ENCODE measurements at regions not wholly inside any gene's neighbourhood (a gene's known extent, or its start where the extent isn't known, plus 50 kb on each side); places are given as distances from the start of the nearest gene placed in this dataset.

- no peaks in the 10 kb centered on the region for H3K9me3 ChIP-seq (replicated peaks)
- H3K4me3 ChIP-seq: no peak overlapping the region
- no peak overlapping the region for H3K27ac ChIP-seq
Measured at GRCh38 chr1:193685986-193686385, 499.6 kb upstream of the B3GALT2 start.

GRCh38 chr1:193681422-193681821 is 495.0 kb upstream of the B3GALT2 start:
- no peak overlapping the region for H3K4me3 ChIP-seq
- no peak overlapping the region for H3K27ac ChIP-seq
- no peaks in the 10 kb centered on the region for H3K4me1 ChIP-seq (replicated peaks)
- DNase-seq (ENCODE audit: low read depth in 1 of 2, low spot score in 2 of 2): no peak
- H3K27me3 ChIP-seq (replicated peaks): no peaks in the 10 kb centered on the region
- H3K36me3 ChIP-seq: no peaks in the 10 kb centered on the region
- no peaks in the 10 kb centered on the region for H3K9me3 ChIP-seq (replicated peaks)

More at GRCh38 chr1:193685986-193686385, 499.6 kb upstream of the B3GALT2 start:
- DNase-seq (ENCODE audit: low read depth in 1 of 2, low spot score in 2 of 2): no peak
- Histone ChIP-seq H3K27me3 (replicated peaks) (no peaks in the 10 kb centered on the region), H3K4me1 (replicated peaks) (no peaks in the 10 kb centered on the region), H3K36me3 (no peaks in the 10 kb centered on the region)

GRCh38 chr1:193680924-193681316 is 494.5 kb upstream of the B3GALT2 start:
- no peaks in the 10 kb centered on the region for H3K9me3 ChIP-seq (replicated peaks)
- H3K4me3 ChIP-seq: no peak overlapping the region
- H3K36me3 ChIP-seq: no peaks in the 10 kb centered on the region
- no peak for DNase-seq (ENCODE audit: low read depth in 1 of 2, low spot score in 2 of 2)
- H3K27ac ChIP-seq: no peak overlapping the region
- H3K27me3 ChIP-seq (replicated peaks): no peaks in the 10 kb centered on the region
- H3K4me1 ChIP-seq (replicated peaks): no peaks in the 10 kb centered on the region

GRCh38 chr1:193680247-193680923 is 494.0 kb upstream of the B3GALT2 start:
- H3K27ac ChIP-seq: no peak overlapping the region
- no peaks in the 10 kb centered on the region for H3K4me1 ChIP-seq (replicated peaks)
- H3K4me3 ChIP-seq: no peak overlapping the region
- no peaks in the 10 kb centered on the region for H3K9me3 ChIP-seq (replicated peaks)
- DNase-seq (ENCODE audit: low read depth in 1 of 2, low spot score in 2 of 2): no peak
- H3K27me3 ChIP-seq (replicated peaks): no peaks in the 10 kb centered on the region
- H3K36me3 ChIP-seq: no peaks in the 10 kb centered on the region

GRCh38 chr1:193677874-193678273 is 491.5 kb upstream of the B3GALT2 start:
- H3K9me3 ChIP-seq (replicated peaks): no peaks in the 10 kb centered on the region
- no peak for DNase-seq (ENCODE audit: low read depth in 1 of 2, low spot score in 2 of 2)
- no peak overlapping the region for H3K27ac ChIP-seq

GRCh38 chr1:193676996-193677549 is 490.7 kb upstream of the B3GALT2 start:
- no peaks in the 10 kb centered on the region for H3K27me3 ChIP-seq (replicated peaks)
- H3K27ac ChIP-seq: no peak overlapping the region
- H3K36me3 ChIP-seq: no peaks in the 10 kb centered on the region
- H3K4me1 ChIP-seq (replicated peaks): no peaks in the 10 kb centered on the region
- no peak for DNase-seq (ENCODE audit: low read depth in 1 of 2, low spot score in 2 of 2)
- H3K4me3 ChIP-seq: no peak overlapping the region
- H3K9me3 ChIP-seq (replicated peaks): no peaks in the 10 kb centered on the region

More at GRCh38 chr1:193677874-193678273, 491.5 kb upstream of the B3GALT2 start:
- no peaks in the 10 kb centered on the region for H3K4me1 ChIP-seq (replicated peaks)
- H3K36me3 ChIP-seq: no peaks in the 10 kb centered on the region
- H3K27me3 ChIP-seq (replicated peaks): no peaks in the 10 kb centered on the region
- no peak overlapping the region for H3K4me3 ChIP-seq

GRCh38 chr1:193674292-193674944 is 488.0 kb upstream of the B3GALT2 start:
- Histone ChIP-seq H3K4me1 (replicated peaks) (no peaks in the 10 kb centered on the region), H3K36me3 (no peaks in the 10 kb centered on the region), H3K9me3 (replicated peaks) (no peaks in the 10 kb centered on the region), H3K4me3 (no peak overlapping the region), H3K27ac (no peak overlapping the region), H3K27me3 (replicated peaks) (no peaks in the 10 kb centered on the region)
- DNase-seq (ENCODE audit: low read depth in 1 of 2, low spot score in 2 of 2): no peak

- H3K9me3 ChIP-seq (replicated peaks): no peaks in the 10 kb centered on the region
- no peak for DNase-seq (ENCODE audit: low read depth in 1 of 2, low spot score in 2 of 2)
- no peaks in the 10 kb centered on the region for H3K27me3 ChIP-seq (replicated peaks)
- H3K36me3 ChIP-seq: no peaks in the 10 kb centered on the region
- H3K4me3 ChIP-seq: no peak overlapping the region
- no peaks in the 10 kb centered on the region for H3K4me1 ChIP-seq (replicated peaks)
- no peak overlapping the region for H3K27ac ChIP-seq
Measured at GRCh38 chr1:193666485-193667083, 480.2 kb upstream of the B3GALT2 start.

GRCh38 chr1:193663965-193664364 is 477.6 kb upstream of the B3GALT2 start:
- Histone ChIP-seq H3K36me3 (no peaks in the 10 kb centered on the region), H3K4me3 (no peak overlapping the region), H3K4me1 (replicated peaks) (no peaks in the 10 kb centered on the region), H3K9me3 (replicated peaks) (no peaks in the 10 kb centered on the region), H3K27ac (no peak overlapping the region), H3K27me3 (replicated peaks) (no peaks in the 10 kb centered on the region)
- no peak for DNase-seq (ENCODE audit: low read depth in 1 of 2, low spot score in 2 of 2)

GRCh38 chr1:193662030-193662429 is 475.6 kb upstream of the B3GALT2 start:
- H3K9me3 ChIP-seq (replicated peaks): no peaks in the 10 kb centered on the region
- H3K27me3 ChIP-seq (replicated peaks): no peaks in the 10 kb centered on the region
- DNase-seq (ENCODE audit: low read depth in 1 of 2, low spot score in 2 of 2): no peak
- H3K27ac ChIP-seq: no peak overlapping the region
- no peaks in the 10 kb centered on the region for H3K4me1 ChIP-seq (replicated peaks)
- no peaks in the 10 kb centered on the region for H3K36me3 ChIP-seq
- no peak overlapping the region for H3K4me3 ChIP-seq

GRCh38 chr1:193661385-193661784 is 475.0 kb upstream of the B3GALT2 start:
- Histone ChIP-seq H3K4me1 (replicated peaks) (no peaks in the 10 kb centered on the region), H3K36me3 (no peaks in the 10 kb centered on the region), H3K27ac (no peak overlapping the region), H3K4me3 (no peak overlapping the region), H3K9me3 (replicated peaks) (no peaks in the 10 kb centered on the region), H3K27me3 (replicated peaks) (no peaks in the 10 kb centered on the region)
- no peak for DNase-seq (ENCODE audit: low read depth in 1 of 2, low spot score in 2 of 2)

GRCh38 chr1:193660428-193660827 is 474.0 kb upstream of the B3GALT2 start:
- H3K27ac ChIP-seq: no peak overlapping the region
- no peaks in the 10 kb centered on the region for H3K36me3 ChIP-seq
- no peak for DNase-seq (ENCODE audit: low read depth in 1 of 2, low spot score in 2 of 2)

GRCh38 chr1:193658691-193659090 is 472.3 kb upstream of the B3GALT2 start:
- Histone ChIP-seq H3K36me3 (no peaks in the 10 kb centered on the region), H3K4me1 (replicated peaks) (no peaks in the 10 kb centered on the region), H3K27ac (no peak overlapping the region), H3K9me3 (replicated peaks) (no peaks in the 10 kb centered on the region), H3K4me3 (no peak overlapping the region), H3K27me3 (replicated peaks) (no peaks in the 10 kb centered on the region)
- no peak for DNase-seq (ENCODE audit: low read depth in 1 of 2, low spot score in 2 of 2)

More at GRCh38 chr1:193660428-193660827, 474.0 kb upstream of the B3GALT2 start:
- Histone ChIP-seq H3K27me3 (replicated peaks) (no peaks in the 10 kb centered on the region), H3K9me3 (replicated peaks) (no peaks in the 10 kb centered on the region), H3K4me1 (replicated peaks) (no peaks in the 10 kb centered on the region), H3K4me3 (no peak overlapping the region)

GRCh38 chr1:193658081-193658480 is 471.7 kb upstream of the B3GALT2 start:
- Histone ChIP-seq H3K36me3 (no peaks in the 10 kb centered on the region), H3K27ac (no peak overlapping the region), H3K4me1 (replicated peaks) (no peaks in the 10 kb centered on the region), H3K27me3 (replicated peaks) (no peaks in the 10 kb centered on the region), H3K9me3 (replicated peaks) (no peaks in the 10 kb centered on the region), H3K4me3 (no peak overlapping the region)
- no peak for DNase-seq (ENCODE audit: low read depth in 1 of 2, low spot score in 2 of 2)

Data from SJSA1 (cell line).